GM10248 (cell line): ENCODE measurements at regions not wholly inside any gene's neighbourhood (a gene's known extent, or its start where the extent isn't known, plus 50 kb on each side); places are given as distances from the start of the nearest gene placed in this dataset.

ENCODE experiments used
- CTCF ChIA-PET: fragments of 300-600 bp; sonication (Branson Sonifier 250); formaldehyde crosslinking; extraction: SDS; loops from one replicate; lab custom pipeline; 2021; ENCODE audit warnings: antibody characterized with exemption; lab: Yijun Ruan, JAX
- POLR2A ChIA-PET: fragments of 350-650 bp; sonication (Branson Sonifier 250); formaldehyde crosslinking; extraction: SDS; loops from one replicate; lab custom pipeline; 2020; ENCODE audit warnings: antibody characterized with exemption; lab: Yijun Ruan, JAX
- DNase-seq: peaks from one replicate; pipeline ENCODE4 v3.0.0; 2012; ENCODE audit errors: extremely low spot score
- CTCF ChIP-seq: IDR thresholded peaks from 2 replicates; pipeline ENCODE4 v1.5.1; 2012; ENCODE audit warnings: mild to moderate bottlenecking, low read depth; ENCODE audit errors: extremely low read depth, missing control alignments, control extremely low read depth

- no peak for DNase-seq
- TF ChIP-seq CTCF, result no peak
- ChIA-PET POLR2A (no interaction called here), CTCF (interaction anchor here (0.8 kb wide), 1 partner anchor 14 kb away, joined by 3 read pairs; no protein-coding TSS in a partner anchor)
Observed at GRCh38 chr16:64878940-64879339, 242.9 kb downstream of the CDH11 start.

GRCh38 chr16:64872101-64872500, 249.8 kb downstream of the CDH11 start:
- POLR2A ChIA-PET, result no interaction called here
- CTCF ChIA-PET, result interaction anchor here (1.9 kb wide), 1 partner anchor 12 kb away, joined by 6 read pairs; no protein-coding TSS in a partner anchor
- TF ChIP-seq CTCF, result no peak
- no peak for DNase-seq

DNA sequence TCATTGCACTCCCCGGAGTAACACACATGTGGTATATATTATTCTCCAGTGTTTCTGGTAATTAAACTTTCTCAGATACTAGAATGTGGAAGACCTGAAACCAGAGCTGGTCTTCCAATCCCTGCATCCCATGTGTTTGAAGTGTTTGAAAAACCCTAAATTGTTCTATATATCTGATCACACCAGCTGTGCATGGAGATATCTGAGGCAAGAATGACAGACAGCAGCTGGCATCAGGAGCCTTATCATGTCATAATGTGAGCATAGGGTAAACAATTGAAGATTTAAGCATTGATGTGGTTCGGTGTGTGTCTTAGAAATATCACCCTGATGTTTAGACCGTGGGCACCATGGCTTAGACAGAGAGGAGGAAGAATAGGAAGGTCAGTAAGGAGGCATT, 251.0 kb downstream of the CDH11 start:
- CTCF ChIA-PET, result interaction anchor here (1.9 kb wide), 1 partner anchor 13 kb away, joined by 6 read pairs; no protein-coding TSS in a partner anchor
- POLR2A ChIA-PET, result no interaction called here
- no peak for DNase-seq
- no peak for TF ChIP-seq CTCF

GRCh38 chr16:64869781-64870180, 252.1 kb downstream of the CDH11 start:
- DNase-seq, result no peak
- CTCF ChIA-PET, result no interaction called here
- POLR2A ChIA-PET, result no interaction called here
- TF ChIP-seq CTCF, result no peak

DNA sequence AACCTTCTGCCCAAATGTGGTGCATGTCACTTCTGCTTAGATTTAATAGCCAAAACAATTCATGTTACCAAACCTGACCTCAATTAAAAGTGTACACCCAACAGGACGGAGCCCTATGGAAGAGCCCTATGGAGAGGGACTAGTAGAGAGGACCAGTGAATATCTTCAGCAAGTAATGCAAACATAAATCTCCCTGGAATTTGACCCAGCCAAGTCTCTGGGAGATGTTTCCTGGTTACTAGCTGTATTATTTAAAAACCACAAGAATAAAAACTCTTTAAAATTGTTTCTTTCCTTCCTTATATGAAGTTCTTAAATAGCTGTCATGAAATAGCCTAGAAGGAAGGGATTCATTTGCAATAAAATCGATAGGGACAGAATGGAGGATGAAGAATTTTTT, 255.8 kb downstream of the CDH11 start:
- DNase-seq, result no peak
- no peak for TF ChIP-seq CTCF
- POLR2A ChIA-PET, result no interaction called here
- CTCF ChIA-PET, result interaction anchor here (1.3 kb wide), 1 partner anchor 27 kb away, joined by 3 read pairs; no protein-coding TSS in a partner anchor

DNA sequence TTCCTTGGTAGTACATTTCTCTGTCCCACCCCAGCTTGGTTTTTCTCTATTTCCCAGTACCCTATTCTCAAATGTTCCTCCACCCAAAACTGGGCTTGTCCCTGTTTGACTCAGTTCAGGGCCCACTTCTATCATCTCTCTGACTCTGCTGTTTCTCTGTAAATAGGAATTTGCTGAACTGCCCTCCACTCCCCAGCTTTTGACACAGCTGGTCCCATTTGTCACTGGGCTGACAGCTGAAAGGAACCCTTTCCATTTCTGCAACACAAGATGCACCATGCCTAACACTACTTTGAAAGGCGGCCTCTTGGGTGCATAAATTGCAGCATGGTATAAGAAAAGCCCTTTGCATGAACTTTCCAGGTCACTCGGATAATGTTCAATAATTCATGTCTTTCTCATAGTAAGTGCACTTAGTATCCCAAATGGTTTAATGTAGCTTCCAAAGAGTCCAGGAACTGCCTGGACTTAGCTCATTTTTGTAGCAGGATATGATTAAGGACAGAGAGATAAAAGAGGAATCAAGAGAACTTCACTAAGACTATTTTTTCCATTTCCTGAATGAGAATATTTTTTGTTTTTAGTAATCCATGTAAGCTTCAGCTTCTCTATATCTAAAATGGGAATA, 256.7 kb downstream of the CDH11 start:
- POLR2A ChIA-PET, result no interaction called here
- no peak for DNase-seq
- no peak for TF ChIP-seq CTCF
- CTCF ChIA-PET, result interaction anchor here (1.3 to 1.4 kb wide), 2 partner anchors 14 to 28 kb away, joined by 3 read pairs; no protein-coding TSS in a partner anchor
